ENCODE measurements at regions not wholly inside any gene's neighbourhood (a gene's known extent, or its start where the extent isn't known, plus 50 kb on each side); places are given as distances from the start of the nearest gene placed in this dataset.
"Not testable (repeated sequence)": the region's sequence is repeated elsewhere in the genome, so short reads cannot be mapped to it uniquely, and the experiment has no call there.

DNA sequence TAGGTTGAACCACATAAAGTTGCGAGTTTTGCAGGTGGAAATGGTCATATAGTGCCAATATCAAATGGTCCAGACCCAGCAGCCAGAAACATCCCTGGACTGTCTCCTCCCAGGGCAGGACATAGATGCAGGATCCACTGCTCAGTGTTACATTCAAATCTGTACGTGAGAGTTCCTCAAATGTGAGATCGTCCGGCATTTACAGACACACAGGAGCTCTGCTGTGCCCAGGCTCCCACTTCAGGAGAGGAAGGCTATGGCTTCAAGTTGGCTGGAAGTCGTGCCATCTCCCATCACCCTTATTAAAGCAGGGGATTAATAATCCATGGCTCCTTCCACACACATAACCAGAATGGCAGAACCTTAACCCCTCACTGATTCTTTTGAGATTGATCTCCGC lies 688.2 kb upstream of the HS6ST1 start:
- DNase-seq = no peak

DNA sequence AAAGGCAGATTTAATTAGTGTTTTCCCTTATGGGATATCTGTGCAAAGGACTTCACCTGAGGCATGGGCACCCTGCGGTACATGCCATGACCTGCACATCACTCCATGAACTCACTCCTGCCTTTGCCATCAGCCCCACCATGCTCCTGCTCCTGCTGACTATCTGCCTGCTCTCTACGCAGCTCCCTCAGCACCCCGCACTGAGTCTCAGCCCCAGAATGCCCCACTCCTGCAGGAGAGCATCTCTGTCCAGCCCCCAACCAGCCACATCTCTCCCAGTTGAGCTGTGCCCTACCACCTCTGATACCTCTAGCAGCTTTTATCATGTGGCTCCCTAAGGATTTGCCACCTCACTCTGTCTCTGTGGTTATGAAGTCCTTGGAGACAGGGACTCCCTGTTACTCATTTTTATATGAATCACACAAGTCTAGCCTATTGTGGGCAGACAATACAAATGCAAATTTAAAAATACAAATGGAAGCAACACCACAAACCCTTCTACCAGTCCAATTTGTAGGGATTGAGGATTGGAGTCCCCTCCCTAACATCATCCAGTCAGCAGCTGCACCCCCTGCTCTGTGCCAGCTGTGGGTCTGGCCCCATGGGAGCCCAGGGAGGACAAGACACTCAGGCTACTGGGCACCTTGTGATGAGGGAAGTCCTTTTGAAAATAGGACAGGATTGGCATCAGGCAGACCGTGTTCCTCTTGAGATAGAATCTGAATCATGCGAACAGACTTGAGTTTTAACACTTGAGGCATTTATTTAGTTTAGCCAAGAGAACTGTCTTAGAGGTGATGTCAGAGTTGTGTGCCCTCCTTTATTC lies 689.6 kb upstream of the HS6ST1 start:
- no peak for DNase-seq

DNA sequence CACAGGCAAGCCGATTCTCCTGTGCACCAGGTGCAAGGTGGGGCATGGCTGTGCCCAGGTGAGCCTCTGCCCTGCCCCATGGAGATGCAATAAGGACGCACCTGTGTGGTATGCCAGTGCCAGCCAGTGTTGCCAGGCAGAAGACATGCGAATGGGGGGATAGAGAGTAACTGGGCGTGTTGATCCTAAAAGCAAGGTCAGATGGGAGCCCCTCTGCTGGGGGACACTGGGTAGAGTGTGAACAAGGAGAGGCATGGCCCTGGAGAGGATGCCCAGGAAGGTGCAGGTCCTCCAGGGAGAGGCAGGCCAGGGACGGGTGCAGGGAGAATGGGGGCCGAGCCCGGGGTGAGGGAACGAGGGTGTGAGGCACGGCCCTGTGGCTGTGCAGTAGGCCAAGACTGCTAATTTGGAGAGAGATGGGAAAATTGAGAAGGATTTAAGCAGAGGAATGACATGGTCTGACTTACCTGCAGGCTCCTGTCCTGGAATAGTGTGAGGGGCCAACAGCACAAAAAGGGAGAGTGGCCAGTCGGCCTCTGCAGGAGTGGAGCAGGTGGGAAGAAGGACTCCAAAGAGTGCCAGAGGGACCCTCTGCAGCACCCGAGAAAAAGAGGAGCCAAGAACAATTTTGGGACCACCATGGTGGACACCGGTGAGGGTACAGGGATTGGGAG lies 690.4 kb upstream of the HS6ST1 start:
- DNase-seq = no peak

DNA sequence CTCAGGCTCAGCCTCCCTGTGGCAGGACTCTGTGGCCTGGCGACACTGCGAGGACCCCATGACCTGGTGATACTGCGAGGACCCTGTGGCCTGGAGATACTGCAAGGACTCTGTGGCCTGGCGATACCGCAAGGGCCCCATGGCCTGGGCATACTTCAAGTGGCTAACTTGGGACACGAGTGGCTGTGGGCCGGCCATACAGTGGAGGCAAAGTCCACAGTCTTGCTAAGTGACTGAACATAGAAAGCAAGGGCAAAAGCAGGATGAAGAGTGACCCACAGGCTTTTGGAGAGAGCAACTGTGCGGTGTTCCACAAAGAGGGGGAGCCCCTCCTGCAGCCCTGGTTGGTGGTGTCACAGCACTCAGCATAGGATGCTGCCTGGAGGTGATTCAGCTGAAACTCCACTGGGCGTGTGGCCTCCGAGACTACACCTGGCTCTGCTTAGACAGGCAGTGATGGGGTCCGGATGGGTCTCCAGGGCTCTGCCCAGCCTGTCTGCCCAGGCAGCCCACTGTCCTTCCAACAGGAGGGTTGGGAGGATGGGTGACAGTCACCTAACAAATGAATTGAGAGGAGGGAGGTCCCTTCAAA lies 691.0 kb upstream of the HS6ST1 start:
- no peak for DNase-seq

DNA sequence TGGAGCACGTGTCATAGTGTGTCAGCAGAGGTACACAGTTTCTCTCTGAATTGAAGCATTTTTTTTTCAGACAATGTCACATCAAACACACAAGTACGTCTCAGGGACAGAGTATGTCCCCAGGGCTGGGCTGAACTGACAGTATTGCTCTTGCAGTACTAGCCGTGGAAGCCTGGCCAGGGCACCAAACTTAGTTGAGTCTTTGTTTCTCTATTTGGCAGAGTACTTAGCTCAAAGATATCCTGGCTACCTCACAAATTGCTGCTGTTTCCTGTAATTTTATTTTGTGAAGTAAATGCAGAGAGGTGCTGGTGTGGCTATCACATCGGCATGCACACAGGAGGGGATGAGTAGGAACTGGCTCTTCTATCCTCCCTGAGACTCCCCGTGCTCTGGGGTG lies 691.6 kb upstream of the HS6ST1 start:
- DNase-seq = no peak

DNA sequence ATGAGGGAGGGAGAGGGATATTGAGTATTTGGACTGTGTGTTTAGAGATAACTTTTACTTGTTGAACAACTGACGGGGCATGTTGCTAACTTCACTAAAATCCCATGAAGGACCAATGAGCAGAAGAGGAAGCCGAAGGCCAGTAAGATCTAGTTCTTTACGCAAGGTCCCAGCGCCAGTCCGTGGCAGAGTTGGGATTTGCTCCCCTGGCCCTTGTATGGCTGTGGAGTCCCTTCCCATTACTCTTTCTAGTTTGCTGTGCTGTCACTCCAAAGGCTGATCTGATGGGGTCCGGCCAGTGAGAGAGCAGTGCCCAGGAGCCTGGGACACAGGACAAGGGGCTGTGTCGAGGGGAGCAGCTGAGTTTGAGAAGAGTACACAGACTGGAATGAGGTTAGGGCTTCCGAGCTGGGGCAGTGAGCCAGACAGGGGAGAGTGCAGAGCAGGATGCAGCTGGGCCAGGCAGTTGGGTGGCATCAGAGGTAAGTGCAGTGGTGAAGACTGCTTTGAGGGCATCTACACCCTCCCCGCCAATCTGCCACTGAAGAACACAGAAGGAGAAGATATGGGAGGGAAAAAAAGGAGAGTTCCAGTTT lies 692.9 kb upstream of the HS6ST1 start:
- DNase-seq = no peak

DNA sequence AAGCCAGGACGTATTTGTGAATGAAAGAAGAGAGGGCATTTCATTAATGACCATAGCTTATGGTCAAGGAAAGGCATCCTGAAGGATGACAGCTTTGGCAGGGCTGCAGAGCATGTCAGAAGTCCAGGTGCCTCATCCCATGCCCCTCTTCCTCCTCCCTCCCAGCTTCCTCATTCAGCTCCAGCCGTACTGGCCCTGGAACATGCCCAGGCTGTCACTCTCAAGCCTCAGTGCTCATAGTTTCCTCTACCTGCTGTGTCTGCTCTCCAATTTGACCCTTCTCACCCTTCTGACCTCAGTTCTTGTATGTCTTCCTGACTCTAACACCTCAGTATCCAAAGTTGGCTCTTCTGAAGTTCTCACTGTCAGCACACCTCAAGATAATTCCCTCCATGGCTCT lies 695.8 kb upstream of the HS6ST1 start:
- DNase-seq = no peak

DNA sequence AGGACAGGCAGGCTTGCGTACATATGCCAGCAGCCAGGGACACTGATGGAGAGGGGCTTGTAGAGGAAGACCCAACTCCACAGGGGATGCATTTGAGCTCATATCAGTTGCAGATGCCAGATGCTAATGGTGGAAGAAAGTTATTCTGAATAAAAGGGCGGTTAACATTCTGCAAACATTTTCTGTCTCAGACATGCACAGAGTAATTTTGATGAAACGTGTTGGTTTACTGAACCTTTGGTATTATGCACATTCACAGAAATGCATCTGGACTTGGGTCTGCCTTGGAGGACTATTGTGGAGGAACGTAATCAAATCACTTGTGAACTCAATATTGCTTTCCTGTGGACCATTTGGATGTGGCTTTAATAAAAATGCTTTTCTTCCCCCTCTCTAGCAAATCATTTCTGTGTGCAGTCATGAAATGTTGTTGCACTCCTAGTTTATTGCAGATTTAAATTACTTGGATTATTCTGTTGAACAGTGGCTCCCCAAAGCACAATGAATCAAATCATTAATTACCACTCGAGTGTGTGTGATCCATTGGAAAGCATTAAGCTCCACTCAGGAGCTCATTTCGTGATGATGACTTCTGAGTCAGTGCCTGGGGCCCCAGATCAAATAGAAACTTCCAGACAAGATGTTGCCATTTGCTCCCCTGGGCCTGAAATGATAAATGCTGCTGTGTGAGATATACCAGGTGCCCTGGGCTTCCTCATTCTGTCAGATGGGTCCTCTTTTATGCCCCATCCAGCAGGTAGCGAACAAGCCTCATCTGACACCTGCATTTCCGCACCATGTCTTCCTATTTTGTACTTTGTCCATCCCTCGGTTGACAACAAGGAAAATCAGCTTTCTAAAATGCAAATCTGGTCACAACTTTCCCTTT lies 697.0 kb upstream of the HS6ST1 start:
- no peak for DNase-seq

DNA sequence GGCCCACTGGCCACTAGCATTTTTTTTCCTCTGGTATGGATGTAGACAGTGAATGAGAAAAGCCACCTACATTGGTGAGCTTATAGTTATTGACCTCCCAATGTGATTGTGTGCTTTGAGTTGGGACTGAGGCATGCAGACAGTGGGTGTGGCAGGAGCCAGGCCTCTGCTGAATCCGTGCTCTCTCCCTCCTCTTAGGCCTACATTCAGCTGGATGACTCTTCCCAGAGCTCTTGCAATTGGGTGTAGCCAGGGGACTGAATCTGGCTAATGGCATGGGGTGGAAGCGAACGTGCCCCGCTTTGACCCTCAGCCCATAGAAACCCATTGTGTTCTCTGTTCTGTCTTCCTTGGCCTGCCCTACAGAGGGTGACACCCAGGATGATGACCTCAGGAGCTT lies 698.3 kb upstream of the HS6ST1 start:
- DNase-seq = no peak

DNA sequence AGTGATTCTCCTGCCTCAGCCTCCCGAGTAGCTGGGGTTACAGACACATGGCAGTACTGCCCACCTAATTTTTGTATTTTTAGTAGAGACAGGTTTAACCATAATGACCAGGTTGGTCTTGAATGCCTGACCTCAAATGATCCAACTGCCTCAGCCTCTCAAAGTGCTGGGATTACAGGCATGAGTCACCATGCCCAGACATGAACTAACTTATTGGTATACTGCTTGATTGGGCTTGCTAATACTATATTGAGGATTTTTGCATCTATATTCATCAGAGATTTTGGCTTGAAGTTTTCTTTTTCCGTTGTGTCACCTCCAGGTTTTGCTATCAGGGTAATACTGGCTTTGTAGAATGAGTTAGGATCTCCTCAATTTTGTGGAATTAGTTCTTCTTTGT lies 706.1 kb upstream of the HS6ST1 start:
- DNase-seq = no peak

DNA sequence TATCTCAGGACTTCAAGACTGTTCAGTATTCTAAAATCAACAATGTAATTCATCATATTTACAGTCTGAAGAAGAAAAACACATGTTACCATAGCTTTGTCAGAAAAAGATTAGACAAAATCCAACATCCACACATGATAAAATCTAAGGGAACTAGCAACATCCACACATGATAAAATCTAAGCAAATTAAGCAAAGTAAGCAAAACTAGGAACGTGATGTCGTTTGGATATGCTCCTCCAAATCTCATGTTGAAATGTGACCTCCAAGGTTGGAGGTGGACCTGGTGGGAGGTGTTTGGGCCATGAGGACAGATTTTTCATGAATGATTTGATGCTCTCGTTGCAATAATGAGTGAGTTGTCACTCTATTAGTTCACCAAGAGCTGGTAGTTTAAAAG lies 717.3 kb upstream of the HS6ST1 start:
- no peak for DNase-seq

DNA sequence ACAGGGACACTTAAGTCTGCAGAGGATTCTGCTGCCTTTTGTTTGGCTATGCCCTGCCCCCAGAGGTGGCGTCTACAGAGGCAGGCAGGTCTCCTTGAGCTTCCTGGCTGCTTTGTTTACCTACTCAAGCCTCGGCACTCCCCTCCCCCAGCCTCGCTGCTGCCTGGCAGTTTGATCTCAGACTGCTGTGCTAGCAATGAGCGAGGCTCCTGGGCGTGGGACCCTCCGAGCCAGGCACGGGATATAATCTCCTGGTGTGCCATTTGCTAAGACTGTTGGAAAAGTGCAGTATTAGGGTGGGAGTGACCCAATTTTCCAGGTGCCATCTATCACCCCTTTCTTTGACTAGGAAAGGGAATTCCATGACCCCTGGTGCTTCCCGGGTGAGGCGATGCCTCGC lies 725.0 kb upstream of the HS6ST1 start:
- not testable (repeated sequence) for DNase-seq

DNA sequence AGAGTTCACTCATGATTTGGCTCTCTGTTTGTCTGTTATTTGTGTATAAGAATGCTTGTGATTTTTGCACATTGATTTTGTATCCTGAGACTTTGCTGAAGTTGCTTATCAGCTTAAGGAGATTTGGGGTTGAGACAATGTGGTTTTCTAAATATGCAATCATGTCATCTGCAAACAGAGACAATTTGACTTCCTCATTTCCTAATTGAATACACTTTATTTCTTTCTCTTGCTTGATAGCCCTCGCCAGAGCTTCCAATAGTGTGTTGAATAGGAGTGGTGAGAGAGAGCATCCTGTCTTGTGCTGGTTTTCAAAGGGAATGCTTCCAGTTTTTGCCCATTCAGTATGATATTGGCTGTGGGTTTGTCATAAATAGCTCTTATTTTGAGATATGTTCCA lies 727.8 kb upstream of the HS6ST1 start:
- DNase-seq = not testable (repeated sequence)

DNA sequence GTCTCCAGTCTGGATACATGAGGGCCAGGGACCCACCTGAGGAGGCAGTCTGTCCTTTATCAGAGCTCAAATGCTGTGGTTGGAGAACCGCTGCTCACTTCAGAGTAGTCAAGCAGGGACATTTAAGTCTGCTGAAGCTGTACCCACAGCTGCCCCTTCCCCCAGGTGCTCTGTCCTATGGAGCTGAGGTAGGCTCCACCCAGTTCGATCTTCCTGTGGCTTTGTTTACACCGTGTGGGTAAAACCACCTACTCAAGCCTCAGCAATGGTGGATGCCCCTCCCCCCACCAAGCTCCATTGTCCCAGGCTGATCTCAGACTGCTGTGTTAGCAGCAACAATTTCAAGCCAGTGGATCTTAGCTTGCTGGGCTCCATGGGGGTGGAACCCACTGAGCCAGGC lies 731.4 kb upstream of the HS6ST1 start:
- peak; percentile 38 for DNase-seq

DNA sequence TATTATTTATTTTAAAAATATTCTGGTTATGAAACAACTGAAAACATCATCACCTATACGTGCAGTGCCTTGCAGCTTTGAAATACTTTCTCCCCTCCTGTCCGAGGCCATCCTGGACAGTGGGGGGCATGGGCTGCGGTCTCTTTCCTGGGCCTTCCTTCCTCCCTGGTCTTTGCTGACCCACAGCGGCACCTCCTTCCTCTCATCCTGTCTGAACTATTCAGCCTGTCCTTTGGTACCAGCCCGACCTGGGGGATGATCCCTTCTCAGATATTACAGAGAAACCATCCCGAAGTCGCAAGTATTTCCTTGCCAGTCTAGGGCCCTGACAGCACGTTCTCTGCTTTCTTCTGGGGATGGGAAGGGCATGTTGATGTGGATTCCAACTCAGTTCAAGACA lies 736.6 kb upstream of the HS6ST1 start:
- no peak for DNase-seq

DNA sequence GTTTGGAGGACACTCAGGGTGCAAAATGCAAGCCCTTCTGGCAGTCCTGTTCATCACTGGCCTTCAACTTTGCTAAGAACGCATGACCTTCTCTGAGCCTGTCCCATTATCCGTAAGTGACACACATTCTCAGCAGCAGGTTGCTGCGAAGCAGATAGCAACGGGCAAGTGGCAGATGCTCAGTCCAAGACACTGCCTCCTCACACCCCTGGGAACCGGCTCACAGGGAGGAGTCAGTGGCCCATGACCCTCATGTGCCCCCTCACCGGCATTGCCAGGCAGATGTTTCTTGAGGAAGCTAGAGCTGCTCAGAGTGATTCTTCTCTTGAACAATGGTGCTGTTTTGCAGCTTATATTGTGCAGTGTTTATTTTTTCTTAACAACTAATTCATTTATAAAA lies 737.2 kb upstream of the HS6ST1 start:
- no peak for DNase-seq

DNA sequence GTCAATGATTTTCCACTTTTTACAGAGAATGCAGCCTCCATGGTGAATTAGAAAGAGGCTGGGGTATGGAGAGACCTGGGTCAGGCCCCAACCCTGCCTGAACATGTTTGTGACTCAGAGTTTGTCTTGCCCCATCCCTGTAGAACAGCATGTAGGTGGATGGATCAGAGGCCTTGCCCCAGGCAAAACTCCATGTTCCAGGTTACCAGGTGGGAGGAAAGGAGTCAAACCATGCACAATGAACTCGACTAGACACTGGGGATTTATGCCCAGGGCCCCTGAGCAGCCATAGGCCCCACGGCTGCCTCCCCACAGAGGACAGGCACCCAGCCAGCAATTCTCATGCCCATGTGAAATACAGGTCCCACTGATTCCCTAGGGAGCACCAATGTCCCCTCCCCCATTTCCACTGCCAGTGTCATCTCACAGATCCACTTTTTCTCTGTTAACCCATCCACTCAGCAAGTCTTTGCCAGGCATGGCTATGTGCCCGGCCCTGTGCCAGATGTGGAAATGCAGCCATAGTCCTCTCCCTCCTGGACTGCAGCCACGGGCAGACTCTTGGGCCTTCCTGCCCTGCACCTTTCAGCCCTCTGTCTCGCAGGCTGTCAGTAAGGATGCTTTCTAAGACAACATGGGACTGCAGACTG lies 737.8 kb upstream of the HS6ST1 start:
- no peak for DNase-seq

DNA sequence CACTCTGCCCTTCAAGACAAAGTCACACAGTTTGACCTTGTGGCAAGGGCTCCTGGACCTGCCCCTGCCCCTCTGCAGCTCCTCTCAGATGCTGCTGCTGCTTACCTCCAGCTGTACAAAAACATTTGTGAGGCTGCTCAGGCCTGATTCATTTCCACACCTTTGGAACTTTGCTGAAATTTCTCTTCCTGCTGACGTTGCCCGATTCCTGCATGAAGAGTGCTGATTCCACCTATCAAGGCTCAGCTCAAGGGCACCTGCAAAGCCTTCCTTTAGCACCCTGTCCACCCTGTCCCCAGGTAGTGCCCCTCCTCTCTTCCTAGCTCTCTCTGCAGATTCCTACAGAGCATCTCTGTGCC lies 738.3 kb upstream of the HS6ST1 start:
- DNase-seq = no peak

DNA sequence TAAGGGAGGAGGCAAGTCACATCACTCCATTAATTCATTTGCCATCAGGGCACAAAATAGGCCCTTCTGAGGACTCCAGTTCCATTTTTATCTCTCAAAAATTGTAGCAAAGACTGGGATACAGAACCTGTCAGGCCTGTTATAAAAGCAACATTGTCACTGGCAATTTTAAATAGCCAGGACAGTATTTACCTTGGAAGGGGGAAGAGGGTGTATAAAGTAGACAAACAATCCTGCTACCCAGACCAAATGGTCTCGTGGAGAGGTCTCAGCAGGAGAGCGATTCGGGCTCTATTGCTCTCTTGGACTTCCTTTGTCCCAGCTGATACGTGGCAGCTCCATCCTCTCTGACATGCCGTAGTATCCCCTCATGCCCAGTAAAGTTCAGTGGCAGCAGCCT lies 740.3 kb upstream of the HS6ST1 start:
- peak; percentile 73 for DNase-seq

DNA sequence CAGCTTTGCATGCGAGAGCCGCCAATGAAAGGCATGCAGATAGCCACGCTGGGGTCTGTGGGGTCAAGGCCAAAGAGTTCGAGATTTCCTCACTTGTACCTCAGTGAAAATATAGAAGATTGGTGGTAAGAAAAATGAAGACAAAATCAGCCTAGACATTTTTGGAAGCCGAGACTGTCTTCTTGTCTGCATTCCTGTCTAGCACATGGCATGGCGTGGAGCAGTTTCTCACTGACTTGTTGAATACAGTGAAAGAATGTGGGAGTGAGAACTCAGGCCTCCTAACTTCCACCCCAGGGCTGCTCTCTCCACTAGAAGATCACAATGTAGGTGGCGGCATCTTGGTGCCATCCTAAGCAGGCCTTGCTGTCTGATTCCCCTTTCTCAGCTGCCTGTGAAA lies 740.8 kb upstream of the HS6ST1 start:
- DNase-seq = no peak

DNA sequence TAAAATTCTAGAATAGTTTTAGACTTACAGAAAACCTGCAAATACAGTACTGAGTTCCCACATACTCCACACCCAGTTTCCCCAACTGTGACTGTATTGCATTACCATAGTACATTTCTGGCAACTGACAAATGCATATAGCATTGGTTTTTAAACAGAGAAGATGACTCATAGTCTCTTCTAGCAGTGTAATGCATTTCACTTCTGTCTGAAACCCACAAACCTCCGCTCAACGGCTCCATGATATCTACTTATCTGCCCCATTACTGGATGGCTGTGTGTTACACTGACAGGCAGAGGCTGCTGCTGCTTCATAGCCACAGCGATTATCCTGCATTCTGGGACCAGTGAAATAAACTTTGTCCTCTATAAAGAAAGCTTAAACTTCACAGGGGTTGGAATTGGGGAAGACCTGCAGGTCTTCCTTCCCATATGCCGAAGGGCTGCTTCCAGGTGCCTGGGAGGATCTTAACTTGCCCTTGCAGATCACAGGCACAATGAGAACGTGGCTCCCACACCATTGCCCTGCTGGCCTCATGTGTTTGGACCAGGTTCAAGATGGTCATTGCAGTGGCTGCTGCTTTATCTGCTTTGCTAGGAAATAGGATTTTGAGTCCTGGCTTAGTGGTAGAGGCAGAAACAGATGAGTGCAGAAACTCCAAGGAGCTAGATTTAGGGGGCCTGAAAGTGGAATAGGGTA lies 742.6 kb upstream of the HS6ST1 start:
- no peak for DNase-seq

DNA sequence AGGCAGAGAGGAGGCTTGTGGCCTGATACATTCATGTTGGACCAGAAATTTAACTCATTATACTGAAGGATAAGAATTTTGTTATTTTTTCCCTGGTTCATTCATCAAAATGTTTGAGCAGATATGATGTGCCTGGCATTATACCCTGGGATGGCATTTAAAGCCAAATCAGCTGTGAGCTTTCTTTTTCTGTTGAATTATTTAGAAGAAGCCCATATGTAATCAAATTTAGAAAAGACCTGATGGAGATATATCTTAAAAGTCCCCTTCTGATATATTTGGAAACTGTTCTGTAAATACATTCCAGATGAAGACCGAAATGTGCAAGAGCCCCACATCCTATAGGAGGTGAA lies 743.1 kb upstream of the HS6ST1 start:
- DNase-seq = no peak

Measured in DMS153 (cell line).